Cerebellar nuclear complex (tissue), 1 donor: ENCODE measurements at regions not wholly inside any gene's neighbourhood (a gene's known extent, or its start where the extent isn't known, plus 50 kb on each side); places are given as distances from the start of the nearest gene placed in this dataset.

ENCODE experiments used
- DNase-seq, 2 experiments: peaks; one replicate each; lab custom pipeline; 2025; lab: John Stamatoyannopoulos, UW

DNA sequence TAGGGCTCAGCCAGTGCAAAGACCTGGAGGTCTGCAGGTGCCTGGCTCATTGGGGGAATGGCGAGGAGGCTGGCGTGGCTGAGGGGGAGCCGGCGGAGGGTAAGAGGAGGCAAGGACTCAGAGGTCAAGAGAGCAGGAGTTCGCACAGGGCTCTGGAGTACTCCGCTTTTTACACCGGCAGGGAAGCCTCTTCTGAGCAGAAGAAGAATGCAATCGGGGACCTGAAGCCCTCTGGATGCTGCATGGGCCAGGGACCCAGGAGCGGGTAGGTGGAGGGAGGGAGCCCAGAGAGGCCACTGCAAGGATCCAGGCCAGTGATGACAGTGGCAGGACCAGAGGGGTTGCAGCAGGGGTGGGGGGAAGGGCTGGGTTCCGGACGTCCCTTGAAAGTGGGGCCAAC is 70.4 kb upstream of the TAMM41 start:
- DNase-seq = no peak

GRCh38 chr3:11919390-11919789 is 72.7 kb upstream of the TAMM41 start:
- no peak for DNase-seq

DNA sequence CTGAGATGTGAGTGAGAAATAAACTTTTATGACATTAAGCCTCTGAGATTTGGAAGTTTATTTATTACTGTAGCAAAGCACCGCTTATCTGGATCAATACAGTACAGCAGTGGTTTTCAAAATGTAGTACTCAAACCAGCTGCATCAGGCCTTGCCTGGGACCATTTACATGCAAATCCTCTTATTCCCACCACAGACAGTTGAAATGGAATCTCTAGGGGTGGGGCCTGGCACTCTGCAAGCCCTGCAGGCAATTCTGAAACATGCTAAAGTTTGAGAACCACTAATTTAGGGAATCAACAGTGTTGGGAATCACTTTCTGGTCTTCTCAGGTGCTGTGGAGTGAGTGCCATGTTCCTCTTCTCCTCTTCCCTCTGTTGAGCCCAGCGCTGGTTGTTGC is 77.8 kb upstream of the TAMM41 start:
- DNase-seq = no peak

- no peak for DNase-seq
These were observed 75.8 kb upstream of the SYN2 start for GRCh38 chr3:11928381-11928780.

DNA sequence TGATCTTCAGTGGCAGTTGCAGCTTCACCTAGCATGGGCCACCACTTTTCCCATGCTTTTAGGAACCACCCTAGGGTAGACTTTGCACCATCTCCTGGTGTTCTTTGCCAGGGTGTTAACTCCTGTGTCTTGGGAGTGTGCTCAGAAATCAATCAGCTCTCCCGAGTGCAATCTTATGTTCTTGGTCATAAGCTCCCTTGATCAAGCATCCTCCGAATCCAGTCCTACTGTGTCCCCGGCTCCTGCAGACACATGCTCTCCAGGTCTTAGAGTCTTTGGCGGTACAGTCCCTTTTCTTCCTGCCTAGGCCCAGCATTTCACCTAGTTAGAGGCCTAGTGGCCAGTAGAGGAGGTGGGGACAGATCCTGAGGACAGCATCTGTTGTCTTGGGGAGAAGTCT is 74.7 kb upstream of the SYN2 start:
- DNase-seq = no peak

DNA sequence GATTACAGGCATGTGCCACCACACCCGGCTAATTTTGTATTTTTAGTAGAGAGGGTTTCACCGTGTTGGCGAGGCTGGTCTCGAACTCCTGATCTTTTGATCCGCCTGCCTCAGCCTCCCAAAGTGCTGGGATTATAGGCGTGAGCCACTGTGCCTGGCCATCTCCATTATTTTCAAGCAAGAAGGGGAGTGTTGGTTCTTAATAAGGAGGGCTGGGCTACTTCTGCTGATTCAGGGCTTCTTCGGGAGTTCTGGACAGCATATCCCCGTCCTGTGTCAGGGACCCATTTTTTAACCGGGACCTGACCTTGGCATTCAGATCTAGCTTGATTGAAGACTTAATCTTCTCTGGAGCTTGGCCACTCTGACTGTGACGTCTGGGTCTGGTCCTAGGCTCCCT is 74.1 kb upstream of the SYN2 start:
- DNase-seq = no peak

DNA sequence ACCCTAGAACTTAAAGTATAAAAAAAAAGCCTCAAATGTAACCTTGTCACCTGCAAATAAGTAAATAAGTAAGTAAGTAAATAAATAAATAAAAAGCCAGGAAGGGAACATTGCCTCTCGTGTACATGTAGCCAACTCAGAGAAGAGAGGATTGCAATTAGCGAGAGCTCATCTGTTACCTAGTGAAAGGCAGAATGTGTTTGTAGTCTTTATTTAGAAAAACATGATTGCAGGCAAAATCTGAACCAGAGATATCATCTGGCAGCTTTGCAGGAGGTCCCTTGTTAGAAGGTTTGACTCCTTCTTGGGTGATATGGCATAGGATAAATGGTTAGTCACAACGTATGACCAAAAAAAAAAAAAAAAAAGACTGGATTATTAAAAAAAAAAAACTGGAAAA is 71.6 kb upstream of the SYN2 start:
- DNase-seq = peak in 1 of 2 experiments; percentile 45

GRCh38 chr3:11933529-11933928 is 70.7 kb upstream of the SYN2 start:
- DNase-seq = no peak

DNA sequence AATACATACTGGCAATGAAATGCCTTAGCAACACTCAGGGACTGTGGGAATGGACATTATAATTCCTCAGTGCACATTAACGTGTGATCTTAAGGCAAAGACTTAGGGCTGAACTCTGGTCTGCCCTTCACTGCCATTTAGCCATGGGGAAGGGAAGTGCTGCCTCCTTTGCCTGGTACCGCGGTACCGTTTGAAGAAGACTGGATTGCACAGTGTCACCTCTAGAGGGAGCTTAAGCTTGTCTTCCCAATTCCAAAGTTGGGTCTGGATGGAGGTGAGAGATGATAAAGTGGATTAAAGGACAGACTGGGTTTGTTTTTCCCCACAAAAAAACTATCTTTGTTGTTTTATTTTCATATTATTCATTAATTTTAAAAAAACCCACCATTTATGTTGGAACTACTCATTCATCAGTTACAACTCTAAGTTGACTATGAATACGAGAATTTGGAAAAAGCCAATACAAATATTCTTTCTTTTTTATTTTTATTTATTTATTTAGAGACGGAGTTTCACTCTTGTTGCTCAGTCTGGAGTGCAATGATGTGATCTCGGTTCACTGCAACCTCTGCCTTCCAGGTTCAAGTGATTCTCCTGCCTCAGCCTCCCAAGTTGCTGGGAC is 60.0 kb upstream of the SYN2 start:
- DNase-seq = peak in 1 of 2 experiments; percentile 62

DNA sequence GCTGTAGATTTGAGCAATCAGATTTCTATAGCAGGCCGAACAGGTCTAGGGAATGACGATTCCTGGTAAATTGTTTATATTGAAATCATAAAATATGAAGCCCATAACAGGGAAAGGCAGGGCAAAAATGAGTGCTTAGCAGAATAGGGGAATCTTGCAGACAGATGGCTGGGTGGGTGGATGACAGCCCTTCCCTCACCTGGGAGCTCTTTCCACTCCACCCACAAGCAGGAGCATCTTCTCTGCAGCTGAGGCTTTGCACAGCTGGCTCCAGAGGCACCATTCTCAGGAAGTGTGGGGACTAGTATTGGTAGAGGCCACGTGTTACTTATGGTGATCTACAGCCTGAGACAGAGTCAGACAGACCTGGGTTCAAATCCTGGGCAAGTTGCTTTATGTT is 55.9 kb upstream of the SYN2 start:
- DNase-seq = no peak

- no peak for DNase-seq
These were observed 55.3 kb upstream of the SYN2 start for GRCh38 chr3:11948866-11949265.

- DNase-seq = no peak
These were observed 54.8 kb upstream of the SYN2 start for GRCh38 chr3:11949351-11949750.

DNA sequence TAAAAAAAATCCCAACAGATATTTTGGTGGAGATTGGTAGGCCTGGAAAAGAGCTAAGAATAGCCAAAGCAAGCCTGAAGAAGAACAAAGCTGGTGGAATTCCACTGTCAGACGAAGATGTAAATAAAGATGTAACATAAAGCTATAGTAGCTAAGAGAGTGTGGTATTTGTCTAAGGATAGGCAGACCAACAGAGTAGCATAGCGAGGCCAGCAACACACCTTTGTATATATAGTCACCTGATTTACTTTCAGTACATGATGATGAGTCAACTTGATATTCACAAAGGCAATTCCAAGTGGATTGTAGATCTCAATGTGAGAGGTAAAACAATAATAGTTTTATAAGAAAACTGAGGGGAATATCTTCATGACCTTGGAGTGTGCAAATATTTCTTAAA is 53.6 kb upstream of the SYN2 start:
- DNase-seq = no peak

DNA sequence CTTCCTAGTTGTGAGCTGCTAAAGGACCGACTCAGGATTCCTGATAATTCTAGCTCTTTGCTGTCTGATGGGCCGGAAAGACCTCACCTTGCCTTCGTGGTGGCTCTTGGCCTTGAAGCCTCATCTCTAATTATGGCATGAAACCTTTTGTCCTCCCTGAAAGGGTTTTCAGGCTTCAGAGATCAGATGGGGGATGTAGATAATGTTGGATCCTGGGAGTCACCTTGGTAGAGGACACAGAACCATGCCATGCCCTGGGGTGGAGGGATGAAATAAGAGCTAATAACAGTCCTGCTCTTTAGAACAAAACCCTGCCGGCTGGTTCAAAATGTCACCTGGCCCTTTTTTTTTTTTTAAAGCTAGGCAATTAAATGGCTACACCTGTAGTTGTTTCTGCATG is 50.8 kb upstream of the SYN2 start:
- no peak for DNase-seq

GRCh38 chr3:11953778-11954177 is 50.4 kb upstream of the SYN2 start:
- no peak for DNase-seq

GRCh38 chr3:11954312-11954934 is 49.8 kb upstream of the SYN2 start:
- no peak for DNase-seq
